ENCODE measurements at regions not wholly inside any gene's neighbourhood (a gene's known extent, or its start where the extent isn't known, plus 50 kb on each side); places are given as distances from the start of the nearest gene placed in this dataset.

DNA sequence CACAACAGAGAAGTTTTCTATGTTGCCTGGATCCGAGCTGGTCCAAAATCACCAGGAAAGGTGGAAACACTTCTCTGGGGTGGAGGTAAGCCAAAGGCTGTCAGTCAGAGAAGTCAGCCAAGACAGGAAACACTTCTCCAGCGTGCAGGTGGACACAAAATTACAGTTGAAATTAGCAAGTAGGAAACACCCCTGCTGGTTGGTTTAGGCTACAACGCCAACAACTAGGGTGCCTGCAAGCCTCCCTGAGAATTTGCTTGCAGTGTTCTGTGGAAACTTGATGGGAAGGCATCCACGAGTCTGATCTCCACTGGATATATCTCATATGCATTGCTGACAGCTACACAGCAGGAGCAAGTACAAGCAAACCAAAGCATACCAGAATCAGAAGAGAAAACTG, 600.5 kb downstream of the RERGL start:
- TF ChIP-seq, protein P1, sequence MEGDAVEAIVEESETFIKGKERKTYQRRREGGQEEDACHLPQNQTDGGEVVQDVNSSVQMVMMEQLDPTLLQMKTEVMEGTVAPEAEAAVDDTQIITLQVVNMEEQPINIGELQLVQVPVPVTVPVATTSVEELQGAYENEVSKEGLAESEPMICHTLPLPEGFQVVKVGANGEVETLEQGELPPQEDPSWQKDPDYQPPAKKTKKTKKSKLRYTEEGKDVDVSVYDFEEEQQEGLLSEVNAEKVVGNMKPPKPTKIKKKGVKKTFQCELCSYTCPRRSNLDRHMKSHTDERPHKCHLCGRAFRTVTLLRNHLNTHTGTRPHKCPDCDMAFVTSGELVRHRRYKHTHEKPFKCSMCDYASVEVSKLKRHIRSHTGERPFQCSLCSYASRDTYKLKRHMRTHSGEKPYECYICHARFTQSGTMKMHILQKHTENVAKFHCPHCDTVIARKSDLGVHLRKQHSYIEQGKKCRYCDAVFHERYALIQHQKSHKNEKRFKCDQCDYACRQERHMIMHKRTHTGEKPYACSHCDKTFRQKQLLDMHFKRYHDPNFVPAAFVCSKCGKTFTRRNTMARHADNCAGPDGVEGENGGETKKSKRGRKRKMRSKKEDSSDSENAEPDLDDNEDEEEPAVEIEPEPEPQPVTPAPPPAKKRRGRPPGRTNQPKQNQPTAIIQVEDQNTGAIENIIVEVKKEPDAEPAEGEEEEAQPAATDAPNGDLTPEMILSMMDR (IDR thresholded peaks at IDR 0.05) = no peak
- TF ChIP-seq EP300 (IDR thresholded peaks at IDR 0.05) = no peak
- TF ChIP-seq POLR2A (IDR thresholded peaks at IDR 0.05) = no peak
- no peak for TF ChIP-seq POLR2AphosphoS5 (IDR thresholded peaks at IDR 0.05)
